Neural cell (in vitro differentiated cells): ENCODE measurements at regions not wholly inside any gene's neighbourhood (a gene's known extent, or its start where the extent isn't known, plus 50 kb on each side); places are given as distances from the start of the nearest gene placed in this dataset.
"Not testable (repeated sequence)": the region's sequence is repeated elsewhere in the genome, so short reads cannot be mapped to it uniquely, and the experiment has no call there.

ENCODE experiments used
- H2AFZ ChIP-seq: fragments of 200-600, 300-800 bp; sonication (generic), shearing (Covaris generic); 2 replicates; pipeline ENCODE4 v1.6.0; 2014; ENCODE audit warnings: low read depth, mild to moderate bottlenecking, antibody characterized with exemption, low read length, moderate library complexity
- H3F3A ChIP-seq: fragments of 200-600 bp; shearing (Covaris generic); 2 replicates; pipeline ENCODE4 v1.6.1; 2016; ENCODE audit warnings: mild to moderate bottlenecking, moderate library complexity, mixed read lengths, antibody characterized with exemption, low read length; ENCODE audit not compliant: insufficient read depth, poor library complexity, severe bottlenecking
- H3K27ac ChIP-seq: fragments of 200-600, 300-800 bp; sonication (generic), shearing (Covaris generic); 2 replicates; pipeline ENCODE4 v1.5.1; 2014; ENCODE audit warnings: mild to moderate bottlenecking, low read length, moderate library complexity
- H3K27me3 ChIP-seq: fragments of 300-800, 200-600 bp; sonication (generic), shearing (Covaris generic); 2 replicates; pipeline ENCODE4 v1.6.0; 2014; ENCODE audit warnings: mild to moderate bottlenecking, low read depth, low read length, moderate library complexity; ENCODE audit not compliant: insufficient read depth
- H3K36me3 ChIP-seq: fragments of 300-800, 200-600 bp; sonication (generic), shearing (Covaris generic); 2 replicates; pipeline ENCODE4 v1.5.1; 2014; ENCODE audit warnings: mild to moderate bottlenecking, antibody characterized with exemption, low read length, moderate library complexity; ENCODE audit not compliant: insufficient read depth
- H3K4me2 ChIP-seq: fragments of 300-800, 200-600 bp; sonication (generic), shearing (Covaris generic); 2 replicates; pipeline ENCODE4 v1.6.0; 2014; ENCODE audit warnings: mild to moderate bottlenecking, low read length
- H3K4me3 ChIP-seq: fragments of 300-800, 200-600 bp; sonication (generic), shearing (Covaris generic); 2 replicates; pipeline ENCODE4 v1.5.1; 2014; ENCODE audit warnings: mild to moderate bottlenecking, low read length, moderate library complexity
- H3K79me2 ChIP-seq: fragments of 200-600 bp; shearing (Covaris generic); replicated peaks from 2 replicates; pipeline ENCODE4 v1.6.0; 2014; ENCODE audit warnings: mild to moderate bottlenecking, low read length, moderate library complexity; ENCODE audit not compliant: insufficient read depth
- H3K9ac ChIP-seq: fragments of 300-800, 200-600 bp; sonication (generic), shearing (Covaris generic); 2 replicates; pipeline ENCODE4 v1.6.1; 2016; ENCODE audit warnings: mild to moderate bottlenecking, low read length, mixed read lengths
- H3K9me2 ChIP-seq: fragments of 200-600 bp; shearing (Covaris generic); 2 replicates; pipeline ENCODE4 v1.6.1; 2016; ENCODE audit warnings: mild to moderate bottlenecking, low read length, mixed read lengths; ENCODE audit not compliant: insufficient read depth
- H3K9me3 ChIP-seq: fragments of 200-600, 300-800 bp; sonication (generic), shearing (Covaris generic); 2 replicates; pipeline ENCODE4 v1.6.1; 2016; ENCODE audit warnings: mild to moderate bottlenecking, mixed run types, low read length, moderate library complexity, mixed read lengths
- H4K20me1 ChIP-seq: fragments of 200-600 bp; shearing (Covaris generic); 2 replicates; pipeline ENCODE4 v1.6.1; 2016; ENCODE audit warnings: mild to moderate bottlenecking, mixed run types; ENCODE audit not compliant: insufficient read depth
- EP300 ChIP-seq: fragments of 450-650 bp; conservative IDR thresholded peaks from 2 replicates; pipeline ENCODE4 v1.6.1; 2014; ENCODE audit warnings: antibody characterized with exemption, mild to moderate bottlenecking, moderate library complexity; ENCODE audit not compliant: poor library complexity, severe bottlenecking
- EZH2 ChIP-seq: fragments of 200-600, 300-800 bp; shearing (Covaris generic), sonication (generic); IDR thresholded peaks from 2 replicates; pipeline ENCODE4 v1.6.1; 2014; ENCODE audit warnings: antibody characterized with exemption, low read length, borderline replicate concordance, mild to moderate bottlenecking; ENCODE audit not compliant: insufficient read depth, poor library complexity, severe bottlenecking
- MXI1 ChIP-seq: fragments of 450-650 bp; conservative IDR thresholded peaks from 2 replicates; pipeline ENCODE4 v1.6.1; 2014; ENCODE audit warnings: antibody characterized with exemption, mild to moderate bottlenecking; ENCODE audit not compliant: poor library complexity, severe bottlenecking
- POLR2AphosphoS5 ChIP-seq: IDR thresholded peaks from 2 replicates; pipeline ENCODE4 v1.6.1; 2012
- RAD21 ChIP-seq: fragments of 450-650 bp; conservative IDR thresholded peaks from 2 replicates; pipeline ENCODE4 v1.6.1; 2014; ENCODE audit warnings: antibody characterized with exemption, mild to moderate bottlenecking, moderate library complexity
- SMC3 ChIP-seq: fragments of 450-650 bp; conservative IDR thresholded peaks from 2 replicates; pipeline ENCODE4 v1.6.1; 2014; ENCODE audit warnings: antibody characterized with exemption, mild to moderate bottlenecking, moderate library complexity; ENCODE audit not compliant: poor library complexity
- TAF1 ChIP-seq: IDR thresholded peaks from 2 replicates; pipeline ENCODE4 v1.6.1; 2012; ENCODE audit warnings: low read depth
- TF ChIP-seq, protein P1 (sequence below): IDR thresholded peaks from 2 replicates; pipeline ENCODE4 v1.6.1; 2012; ENCODE audit warnings: borderline replicate concordance
- TF ChIP-seq, protein P2 (sequence below): fragments of 450-650 bp; IDR thresholded peaks from 2 replicates; pipeline ENCODE4 v1.5.1; 2014; ENCODE audit warnings: antibody characterized with exemption, mild to moderate bottlenecking, moderate library complexity; ENCODE audit not compliant: poor library complexity, severe bottlenecking

DNA sequence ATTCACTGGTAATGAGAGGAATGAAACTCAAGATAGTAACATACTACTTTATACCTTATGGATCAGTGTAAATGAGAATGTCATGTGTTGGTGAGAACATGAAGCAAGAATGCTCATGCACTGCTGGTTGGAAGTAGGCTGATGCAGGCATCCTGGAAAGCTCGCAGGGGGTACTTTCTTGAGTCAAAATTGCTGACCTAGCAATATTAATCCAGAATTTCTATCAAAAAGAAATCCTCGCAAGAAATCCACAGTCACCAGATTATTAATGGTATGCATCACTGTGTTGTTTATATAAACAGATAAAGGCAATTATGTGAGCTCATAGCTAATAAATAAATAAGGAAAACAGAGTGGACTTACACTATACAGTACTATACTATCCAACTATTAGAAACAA, 713.7 kb upstream of the PKDCC start:
- TF ChIP-seq, protein P1, sequence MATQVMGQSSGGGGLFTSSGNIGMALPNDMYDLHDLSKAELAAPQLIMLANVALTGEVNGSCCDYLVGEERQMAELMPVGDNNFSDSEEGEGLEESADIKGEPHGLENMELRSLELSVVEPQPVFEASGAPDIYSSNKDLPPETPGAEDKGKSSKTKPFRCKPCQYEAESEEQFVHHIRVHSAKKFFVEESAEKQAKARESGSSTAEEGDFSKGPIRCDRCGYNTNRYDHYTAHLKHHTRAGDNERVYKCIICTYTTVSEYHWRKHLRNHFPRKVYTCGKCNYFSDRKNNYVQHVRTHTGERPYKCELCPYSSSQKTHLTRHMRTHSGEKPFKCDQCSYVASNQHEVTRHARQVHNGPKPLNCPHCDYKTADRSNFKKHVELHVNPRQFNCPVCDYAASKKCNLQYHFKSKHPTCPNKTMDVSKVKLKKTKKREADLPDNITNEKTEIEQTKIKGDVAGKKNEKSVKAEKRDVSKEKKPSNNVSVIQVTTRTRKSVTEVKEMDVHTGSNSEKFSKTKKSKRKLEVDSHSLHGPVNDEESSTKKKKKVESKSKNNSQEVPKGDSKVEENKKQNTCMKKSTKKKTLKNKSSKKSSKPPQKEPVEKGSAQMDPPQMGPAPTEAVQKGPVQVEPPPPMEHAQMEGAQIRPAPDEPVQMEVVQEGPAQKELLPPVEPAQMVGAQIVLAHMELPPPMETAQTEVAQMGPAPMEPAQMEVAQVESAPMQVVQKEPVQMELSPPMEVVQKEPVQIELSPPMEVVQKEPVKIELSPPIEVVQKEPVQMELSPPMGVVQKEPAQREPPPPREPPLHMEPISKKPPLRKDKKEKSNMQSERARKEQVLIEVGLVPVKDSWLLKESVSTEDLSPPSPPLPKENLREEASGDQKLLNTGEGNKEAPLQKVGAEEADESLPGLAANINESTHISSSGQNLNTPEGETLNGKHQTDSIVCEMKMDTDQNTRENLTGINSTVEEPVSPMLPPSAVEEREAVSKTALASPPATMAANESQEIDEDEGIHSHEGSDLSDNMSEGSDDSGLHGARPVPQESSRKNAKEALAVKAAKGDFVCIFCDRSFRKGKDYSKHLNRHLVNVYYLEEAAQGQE, result no peak
- TF ChIP-seq POLR2AphosphoS5 (no peak), EZH2 (no peak), EP300 (no peak)
- TF ChIP-seq, protein P2, sequence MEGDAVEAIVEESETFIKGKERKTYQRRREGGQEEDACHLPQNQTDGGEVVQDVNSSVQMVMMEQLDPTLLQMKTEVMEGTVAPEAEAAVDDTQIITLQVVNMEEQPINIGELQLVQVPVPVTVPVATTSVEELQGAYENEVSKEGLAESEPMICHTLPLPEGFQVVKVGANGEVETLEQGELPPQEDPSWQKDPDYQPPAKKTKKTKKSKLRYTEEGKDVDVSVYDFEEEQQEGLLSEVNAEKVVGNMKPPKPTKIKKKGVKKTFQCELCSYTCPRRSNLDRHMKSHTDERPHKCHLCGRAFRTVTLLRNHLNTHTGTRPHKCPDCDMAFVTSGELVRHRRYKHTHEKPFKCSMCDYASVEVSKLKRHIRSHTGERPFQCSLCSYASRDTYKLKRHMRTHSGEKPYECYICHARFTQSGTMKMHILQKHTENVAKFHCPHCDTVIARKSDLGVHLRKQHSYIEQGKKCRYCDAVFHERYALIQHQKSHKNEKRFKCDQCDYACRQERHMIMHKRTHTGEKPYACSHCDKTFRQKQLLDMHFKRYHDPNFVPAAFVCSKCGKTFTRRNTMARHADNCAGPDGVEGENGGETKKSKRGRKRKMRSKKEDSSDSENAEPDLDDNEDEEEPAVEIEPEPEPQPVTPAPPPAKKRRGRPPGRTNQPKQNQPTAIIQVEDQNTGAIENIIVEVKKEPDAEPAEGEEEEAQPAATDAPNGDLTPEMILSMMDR, result no peak
- H3K9ac ChIP-seq, result no peak overlapping the region
- H3K9me3 ChIP-seq, result no peaks in the 10 kb centered on the region
- H4K20me1 ChIP-seq, result no peaks in the 10 kb centered on the region
- H3F3A ChIP-seq, result no peaks in the 10 kb centered on the region
- no peaks in the 10 kb centered on the region for H3K36me3 ChIP-seq
- H3K4me3 ChIP-seq, result no peak overlapping the region
- no peak overlapping the region for H3K27ac ChIP-seq
- no peaks in the 10 kb centered on the region for H3K27me3 ChIP-seq
- H2AFZ ChIP-seq, result no peak overlapping the region
- H3K9me2 ChIP-seq, result no peaks in the 10 kb centered on the region
- no peak overlapping the region for H3K4me2 ChIP-seq
- H3K79me2 ChIP-seq, result no peaks in the 10 kb centered on the region

DNA sequence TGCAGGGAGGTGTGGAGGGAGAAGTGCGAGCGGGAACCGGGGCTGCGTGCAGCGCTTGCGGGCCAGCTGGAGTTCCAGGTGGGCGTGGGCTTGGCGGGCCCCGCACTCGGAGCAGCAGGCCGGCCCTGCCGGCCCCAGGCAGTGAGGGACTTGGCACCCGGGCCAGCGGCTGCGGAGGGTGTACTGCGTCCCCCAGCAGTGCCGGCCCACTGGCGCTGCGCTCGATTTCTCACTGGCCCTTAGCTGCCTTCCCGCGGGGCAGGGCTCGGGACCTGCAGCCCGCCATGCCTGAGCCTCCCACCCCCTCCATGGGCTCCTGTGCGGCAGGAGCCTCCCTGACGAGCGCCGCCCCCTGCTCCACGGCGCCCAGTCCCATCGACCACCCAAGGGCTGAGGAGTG, 712.2 kb upstream of the PKDCC start:
- not testable (repeated sequence) for H3K4me3 ChIP-seq, H2AFZ ChIP-seq, H3K9me2 ChIP-seq, H3K4me2 ChIP-seq, H3K36me3 ChIP-seq, H4K20me1 ChIP-seq, H3K27me3 ChIP-seq, H3K9me3 ChIP-seq, H3K79me2 ChIP-seq, H3K9ac ChIP-seq, H3K27ac ChIP-seq, H3F3A ChIP-seq

DNA sequence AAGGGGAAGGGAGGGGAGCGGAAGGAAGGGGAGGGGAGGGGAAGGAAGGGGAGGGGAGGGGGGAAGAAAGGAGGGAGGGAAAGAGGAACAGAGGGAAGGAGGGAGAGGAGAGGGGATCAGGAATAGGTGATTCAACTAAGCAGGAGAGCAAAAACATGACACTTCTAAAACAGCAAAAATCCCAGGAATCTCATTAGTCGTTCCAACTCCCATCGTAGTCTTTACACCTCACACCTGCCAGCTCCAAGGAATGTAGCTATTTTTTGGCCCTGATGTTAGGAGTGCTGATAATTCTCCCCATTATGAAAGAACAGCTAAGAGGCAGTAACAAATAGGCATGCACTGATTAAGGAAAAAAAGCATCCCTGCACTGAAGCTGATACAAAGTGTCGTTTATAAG, 709.9 kb upstream of the PKDCC start:
- H3F3A ChIP-seq, result no peaks in the 10 kb centered on the region
- no peaks in the 10 kb centered on the region for H3K27me3 ChIP-seq
- H3K79me2 ChIP-seq, result no peaks in the 10 kb centered on the region
- no peak for TF ChIP-seq POLR2AphosphoS5
- no peak for TF ChIP-seq SMC3
- TF ChIP-seq EP300, result no peak
- TF ChIP-seq, protein P1, result no peak
- TF ChIP-seq MXI1, result no peak
- TF ChIP-seq, protein P2, result no peak
- TF ChIP-seq TAF1, result no peak
- no peak for TF ChIP-seq RAD21
- no peak for TF ChIP-seq EZH2
- no peaks in the 10 kb centered on the region for H4K20me1 ChIP-seq
- H3K4me3 ChIP-seq, result no peak overlapping the region
- no peaks in the 10 kb centered on the region for H3K9me2 ChIP-seq
- H3K9me3 ChIP-seq, result no peaks in the 10 kb centered on the region
- H3K27ac ChIP-seq, result no peak overlapping the region
- H3K36me3 ChIP-seq, result no peaks in the 10 kb centered on the region
- H3K9ac ChIP-seq, result no peak overlapping the region
- H3K4me2 ChIP-seq, result no peak overlapping the region
- no peak overlapping the region for H2AFZ ChIP-seq
